GM21526 (cell line): ENCODE measurements at regions not wholly inside any gene's neighbourhood (a gene's known extent, or its start where the extent isn't known, plus 50 kb on each side); places are given as distances from the start of the nearest gene placed in this dataset.
"Not testable (repeated sequence)": the region's sequence is repeated elsewhere in the genome, so short reads cannot be mapped to it uniquely, and the experiment has no call there.

ENCODE experiments used
- ATAC-seq: cut with Tn5 transposase; IDR thresholded peaks from one replicate; pipeline ENCODE4 v1.9.1; 2021; ENCODE audit warnings: moderate library complexity; ENCODE audit not compliant: unreplicated experiment, low FRiP score

DNA sequence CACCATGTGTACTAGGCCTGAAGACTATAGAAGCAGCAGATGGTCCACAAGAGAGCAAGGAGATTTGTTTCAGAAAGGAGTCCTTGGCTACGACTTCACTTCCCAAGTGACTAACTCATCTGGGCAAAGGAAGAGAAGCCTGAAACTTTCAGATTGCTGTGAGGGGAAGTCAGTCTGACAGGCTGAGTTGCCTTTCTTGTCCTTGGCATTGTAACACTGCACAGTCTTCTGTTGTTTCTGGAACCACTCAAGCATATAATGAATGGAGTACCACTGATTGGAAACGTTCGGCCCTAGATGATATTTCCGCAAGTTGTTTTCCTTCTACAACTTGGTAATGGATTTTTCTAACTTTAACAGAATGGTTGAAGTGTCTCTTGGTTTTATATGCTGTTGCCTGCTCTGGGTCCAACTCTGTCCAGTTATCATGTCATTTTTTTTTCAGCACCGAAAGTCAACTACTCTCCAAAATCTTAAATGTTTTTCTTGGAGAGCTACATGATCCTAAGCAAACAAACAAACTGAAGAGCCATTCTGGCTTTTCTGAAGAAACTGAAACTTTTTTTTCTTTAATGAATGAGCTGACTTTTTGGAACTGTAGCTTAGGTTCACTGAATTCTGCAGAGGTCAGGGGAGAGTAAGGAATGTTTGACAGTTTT lies 685.7 kb downstream of the MECOM start:
- no peak for ATAC-seq

DNA sequence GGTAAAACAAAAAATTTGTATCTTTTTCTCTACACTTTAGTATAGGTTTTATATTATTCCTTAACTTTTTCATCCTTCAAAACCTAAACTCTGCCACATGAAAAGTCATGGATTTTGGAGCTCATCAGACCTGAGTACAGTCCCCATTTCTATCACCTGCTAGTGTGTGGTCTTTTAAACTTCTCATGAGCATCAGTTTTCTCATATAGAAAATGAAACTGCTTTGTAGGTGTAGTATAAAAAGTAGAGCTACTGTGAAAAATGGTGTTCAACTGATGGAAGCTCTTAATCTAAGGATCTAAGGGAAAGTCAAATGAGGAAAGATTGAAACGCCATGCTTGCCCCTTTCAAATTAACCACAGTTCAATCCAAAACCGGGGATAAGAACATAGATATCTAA lies 686.5 kb downstream of the MECOM start:
- ATAC-seq: no peak

DNA sequence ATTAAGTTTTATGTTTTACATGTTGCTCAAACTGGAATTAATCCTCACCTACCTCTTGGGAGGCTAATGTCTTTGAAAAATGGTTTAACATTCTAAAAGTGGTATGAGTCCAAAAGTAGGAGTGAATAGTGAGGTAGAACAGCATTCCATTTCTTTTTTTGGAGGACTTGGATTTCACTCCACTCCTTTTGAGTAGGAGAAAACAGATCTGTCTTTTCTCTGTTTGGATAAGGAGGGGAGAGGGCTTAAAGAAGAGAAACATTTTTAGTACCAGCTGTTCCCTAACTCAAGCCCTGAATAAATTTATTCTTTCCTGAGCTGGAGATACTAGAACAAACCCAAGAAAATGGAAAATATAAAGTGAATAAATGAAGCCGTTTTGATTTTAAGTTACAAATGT lies 687.9 kb downstream of the MECOM start:
- no peak for ATAC-seq

DNA sequence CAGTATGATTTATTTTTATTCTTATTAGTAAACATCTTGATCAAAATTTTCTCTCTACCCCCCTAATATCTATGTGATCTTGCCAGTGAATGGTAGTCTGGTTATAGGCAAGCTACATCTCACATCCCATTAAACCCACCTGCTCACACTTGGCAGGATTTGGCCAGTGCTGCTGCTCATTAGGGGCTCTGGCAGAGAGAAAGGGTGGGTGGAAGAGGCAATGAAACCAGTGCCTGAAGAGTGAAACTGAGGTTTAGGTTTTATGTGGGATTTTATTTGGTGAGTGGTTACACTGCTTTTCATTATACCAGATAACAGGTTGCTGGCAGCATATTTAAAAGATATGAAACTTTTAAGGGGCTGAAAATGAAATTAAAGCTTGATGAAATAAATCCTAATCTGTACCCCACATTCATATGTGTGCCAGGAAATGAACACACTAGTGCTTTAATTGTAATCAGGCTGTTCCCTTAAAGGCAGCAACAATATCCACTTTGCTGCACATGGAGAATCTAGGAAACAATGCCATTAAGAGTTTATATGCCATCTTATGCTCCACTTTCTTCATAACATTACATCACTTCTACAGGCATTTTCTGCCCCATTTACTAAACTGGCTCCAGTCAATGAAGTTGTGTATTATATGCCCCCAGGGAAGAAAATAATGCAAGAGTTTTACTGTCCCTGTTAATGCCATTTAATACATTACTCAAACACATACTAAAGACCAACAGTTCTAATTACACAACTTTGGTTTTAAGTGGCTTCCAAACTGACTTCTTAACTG lies 688.7 kb downstream of the MECOM start:
- no peak for ATAC-seq

DNA sequence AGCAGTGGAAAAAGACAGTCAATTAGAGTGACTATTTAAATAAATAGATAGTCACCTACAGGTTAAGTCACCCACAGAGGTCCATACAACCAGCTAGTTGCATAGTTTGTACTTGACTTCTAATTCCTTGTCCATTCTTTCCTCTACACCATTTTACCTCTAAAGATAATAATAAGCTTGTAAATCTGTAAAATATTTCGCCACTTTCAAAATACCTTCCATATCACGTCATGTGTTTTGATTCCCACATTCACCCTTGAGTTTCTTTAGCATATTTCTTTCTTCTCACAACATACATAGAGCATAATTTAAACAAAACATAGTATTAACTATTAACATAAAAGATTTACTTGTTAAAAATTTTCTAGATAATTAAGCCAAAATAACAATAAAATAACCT lies 689.6 kb downstream of the MECOM start:
- ATAC-seq: no peak

DNA sequence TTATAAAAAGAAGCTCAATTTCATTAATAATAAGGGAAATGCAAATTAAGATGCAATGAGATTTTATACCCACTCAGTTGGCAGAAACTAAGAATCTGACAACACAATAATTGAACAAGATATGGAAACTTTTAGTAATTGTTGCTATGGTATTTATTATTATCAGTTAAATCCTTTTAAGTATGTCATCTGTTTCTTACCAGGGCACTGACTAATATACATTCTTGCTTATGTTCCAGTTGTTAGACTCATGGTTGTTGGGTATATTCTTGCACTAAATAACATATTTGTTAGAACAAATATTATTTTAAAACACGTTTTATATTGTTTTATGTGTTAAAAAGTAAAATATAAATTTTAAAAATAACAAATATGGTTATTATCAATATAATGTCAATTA lies 690.3 kb downstream of the MECOM start:
- no peak for ATAC-seq

DNA sequence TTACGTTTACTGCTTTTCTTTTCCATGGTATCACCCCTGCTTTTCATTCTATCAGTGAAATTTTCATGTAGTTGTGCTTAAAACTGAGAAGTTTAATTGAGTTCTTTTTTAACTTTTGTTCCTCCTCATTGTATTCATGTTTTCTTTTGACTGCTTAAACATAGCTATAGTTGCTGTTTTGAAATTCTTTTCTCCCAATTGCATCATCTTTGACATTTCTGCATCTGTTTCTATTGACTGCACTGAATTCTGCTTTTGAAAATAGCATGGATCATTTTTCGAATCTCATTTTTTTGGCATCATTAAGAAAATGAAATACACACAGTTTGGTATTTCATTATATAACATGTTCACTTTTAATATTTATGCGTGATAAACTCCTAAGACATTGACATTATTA lies 694.9 kb downstream of the MECOM start:
- ATAC-seq: no peak

DNA sequence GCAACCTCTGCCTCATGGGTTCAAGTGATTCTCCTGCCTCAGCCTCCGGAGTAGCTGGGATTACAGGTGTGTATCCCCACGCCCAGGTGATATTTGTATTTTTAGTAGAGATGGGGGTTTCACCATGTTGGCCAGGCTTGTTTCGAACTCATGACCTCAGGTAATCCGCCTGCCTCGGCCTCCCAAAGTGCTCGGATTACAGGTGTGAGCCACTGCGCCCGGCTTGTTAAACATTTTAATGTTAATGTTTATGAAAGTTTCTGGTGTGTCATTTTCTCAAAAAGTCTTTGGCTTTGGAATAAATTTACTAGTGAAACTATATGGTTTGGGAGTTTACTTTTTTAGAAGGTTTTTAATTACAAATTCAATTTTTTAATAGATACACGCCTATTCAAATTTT lies 698.8 kb downstream of the MECOM start:
- no peak for ATAC-seq

DNA sequence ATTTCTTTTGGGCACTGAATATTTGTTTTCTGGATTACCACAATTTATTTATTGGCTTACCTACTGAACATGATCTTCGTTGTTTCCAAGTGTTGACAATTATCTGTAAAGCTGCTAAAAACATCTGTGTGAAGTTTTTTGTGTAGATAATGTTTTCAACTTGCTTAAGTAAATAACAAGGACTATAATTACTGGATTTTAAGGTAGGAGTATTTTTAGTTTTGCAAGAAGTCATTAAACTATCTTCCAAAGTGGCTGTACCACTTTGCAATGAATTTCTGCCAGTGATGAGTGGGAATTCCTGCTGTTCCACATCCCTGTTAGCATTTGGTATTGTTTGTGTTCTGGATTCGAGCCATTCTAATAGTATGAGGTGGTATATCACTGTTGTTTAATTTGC lies 702.2 kb downstream of the MECOM start:
- ATAC-seq: no peak

DNA sequence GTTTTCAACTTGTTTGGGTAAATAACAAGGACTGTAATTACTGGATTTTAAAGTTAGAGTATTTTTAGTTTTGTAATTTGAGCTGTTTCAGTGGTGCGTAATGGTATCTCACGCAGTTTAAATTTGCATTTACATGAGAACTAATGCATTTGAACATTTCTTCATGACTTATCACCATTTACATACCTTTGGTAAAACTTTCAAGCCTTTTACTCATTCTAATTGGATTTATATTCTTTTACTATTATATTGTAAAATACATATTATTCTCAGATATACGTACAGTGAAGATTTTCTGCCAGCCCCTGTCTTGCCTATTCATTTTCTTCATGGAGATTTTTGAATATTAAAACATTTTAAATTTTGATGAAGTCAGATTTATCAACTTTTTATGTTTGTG lies 703.8 kb downstream of the MECOM start:
- no peak for ATAC-seq

DNA sequence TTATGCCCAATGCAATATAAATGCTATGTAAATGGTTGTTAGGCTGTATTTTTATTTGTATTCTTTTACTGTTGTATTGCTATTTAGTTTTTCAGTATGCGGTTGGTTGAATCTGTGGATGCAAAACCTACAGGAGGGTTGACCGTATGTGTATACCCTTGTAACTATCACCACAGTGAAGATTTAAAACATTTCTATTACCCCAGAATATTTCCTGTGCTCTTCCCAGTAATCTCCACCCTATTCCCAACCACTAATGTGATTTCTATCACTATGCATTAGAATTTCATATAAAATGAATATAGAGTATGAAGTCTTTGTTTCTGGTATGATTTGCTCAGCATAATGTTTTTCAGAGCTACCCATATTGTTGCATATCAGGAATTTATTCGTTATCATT lies 705.0 kb downstream of the MECOM start:
- no peak for ATAC-seq

DNA sequence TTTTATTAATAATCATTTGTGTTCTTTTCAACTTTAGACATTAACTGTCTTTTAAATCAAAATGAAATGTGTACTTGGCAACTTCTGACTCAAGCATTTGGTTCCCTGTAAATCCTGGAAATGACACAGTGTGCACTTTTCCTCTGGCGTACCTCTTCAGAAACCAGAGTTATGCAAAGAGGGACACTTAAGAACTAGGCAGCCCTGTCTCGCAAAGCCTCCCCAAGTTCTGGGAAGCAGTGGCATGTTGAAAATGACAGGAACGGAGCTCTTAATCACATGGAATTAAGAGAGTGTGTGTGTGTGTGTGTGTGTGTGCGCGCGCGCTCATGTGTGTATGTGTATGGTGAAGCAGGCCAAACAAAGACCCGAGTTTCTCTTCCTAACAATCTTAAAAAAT lies 707.4 kb downstream of the MECOM start:
- no peak for ATAC-seq

DNA sequence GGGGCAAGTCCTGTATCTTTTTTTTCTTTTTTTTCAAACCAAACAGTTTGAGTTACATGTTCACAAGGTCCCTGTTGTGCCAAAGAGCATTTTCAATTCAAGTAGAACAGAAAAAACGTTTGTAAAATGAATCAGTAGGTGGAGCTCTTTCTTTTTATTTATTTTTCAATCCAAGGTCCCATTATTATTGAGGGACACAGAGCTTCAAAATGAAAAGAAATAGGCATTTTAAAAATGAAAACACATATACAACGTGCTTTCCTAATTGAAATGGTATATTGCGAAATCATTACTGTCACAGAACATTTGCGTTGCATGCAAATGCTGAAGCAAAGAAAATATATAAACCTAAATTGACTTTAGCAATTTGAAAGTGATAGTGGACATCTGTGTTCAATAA lies 711.0 kb downstream of the MECOM start:
- ATAC-seq: no peak

DNA sequence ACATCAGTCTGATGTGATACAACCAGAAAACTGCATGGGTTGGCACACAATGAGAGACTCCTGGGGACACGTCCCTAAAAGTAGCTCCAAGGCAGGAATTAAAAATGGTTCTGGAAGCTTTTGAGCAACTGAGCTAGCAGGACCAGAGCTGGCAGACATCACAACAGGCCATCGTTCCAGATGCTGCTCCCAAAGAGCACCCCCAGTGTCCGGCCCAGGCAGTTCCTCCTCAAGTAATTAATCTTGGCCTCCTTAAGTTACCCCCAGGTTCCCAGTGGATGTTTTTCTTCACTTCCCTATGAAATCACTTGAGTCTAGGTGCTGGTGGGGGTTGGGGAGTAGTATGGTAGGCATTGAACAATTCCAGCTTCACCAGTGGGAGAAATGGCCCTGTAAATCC lies 711.6 kb downstream of the MECOM start:
- no peak for ATAC-seq

DNA sequence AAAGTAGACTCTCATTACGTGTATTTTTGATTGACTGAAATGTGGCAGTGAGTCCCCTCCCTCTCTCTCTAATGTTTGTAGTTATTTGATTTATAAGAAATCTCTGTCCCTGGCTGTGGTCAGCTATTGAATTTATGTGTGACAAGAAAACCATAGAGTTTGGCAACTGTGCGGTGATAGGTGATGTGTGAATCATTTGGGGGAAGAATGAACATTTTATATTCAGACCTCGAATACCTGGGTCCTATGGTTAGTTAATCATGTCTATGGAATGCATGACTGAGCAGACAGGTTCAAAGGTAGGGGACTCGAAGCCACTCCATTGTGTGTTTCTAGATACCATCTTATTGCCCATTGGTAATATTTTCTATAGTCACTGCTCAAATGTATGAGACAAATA lies 712.1 kb downstream of the MECOM start:
- no peak for ATAC-seq

DNA sequence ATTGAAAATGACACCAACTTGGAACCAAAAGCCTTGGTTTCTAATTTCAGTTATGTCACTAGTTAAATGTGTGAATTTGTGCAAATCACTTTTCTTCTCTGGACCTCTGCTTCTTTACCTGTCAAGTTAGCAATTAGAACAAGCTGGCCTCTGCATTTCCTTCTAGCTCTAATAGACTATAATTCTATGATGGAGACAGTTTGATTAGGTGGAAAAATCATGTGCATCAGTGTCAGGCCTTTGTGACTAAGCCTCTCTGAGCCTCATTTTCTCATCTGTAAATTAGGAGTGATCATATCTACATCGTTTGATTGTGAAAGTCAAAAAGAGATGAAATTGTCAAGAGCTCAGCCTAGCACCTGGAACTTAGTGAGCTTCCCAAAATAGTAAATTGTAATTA lies 712.9 kb downstream of the MECOM start:
- no peak for ATAC-seq

DNA sequence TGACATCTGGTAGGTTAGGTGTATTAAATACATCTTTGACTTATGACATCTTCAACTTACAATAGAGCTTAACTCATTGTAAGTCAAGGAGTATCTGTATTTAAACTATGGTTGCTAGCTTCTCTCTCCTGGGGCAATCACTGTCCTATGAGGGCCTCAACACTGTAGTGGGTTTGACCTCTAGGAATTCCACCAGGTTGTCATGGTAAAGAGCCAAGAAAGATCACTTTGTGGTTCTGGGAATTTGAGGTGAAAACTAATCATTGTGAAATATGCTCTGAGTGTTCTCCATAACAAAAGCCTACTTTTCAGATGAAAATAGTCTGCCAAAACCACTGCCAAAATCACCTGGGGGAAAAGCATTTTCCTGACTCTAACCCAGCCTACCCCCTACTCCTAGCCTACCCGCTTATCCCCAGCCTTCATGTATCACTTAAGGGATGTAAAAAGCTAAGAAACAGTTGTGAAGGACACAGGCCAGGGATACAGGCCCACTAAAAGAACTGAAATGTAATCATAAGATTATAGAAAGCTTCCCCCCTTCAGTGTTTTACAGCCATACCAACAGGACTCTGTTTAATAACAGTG lies 723.8 kb downstream of the MECOM start:
- no peak for ATAC-seq

DNA sequence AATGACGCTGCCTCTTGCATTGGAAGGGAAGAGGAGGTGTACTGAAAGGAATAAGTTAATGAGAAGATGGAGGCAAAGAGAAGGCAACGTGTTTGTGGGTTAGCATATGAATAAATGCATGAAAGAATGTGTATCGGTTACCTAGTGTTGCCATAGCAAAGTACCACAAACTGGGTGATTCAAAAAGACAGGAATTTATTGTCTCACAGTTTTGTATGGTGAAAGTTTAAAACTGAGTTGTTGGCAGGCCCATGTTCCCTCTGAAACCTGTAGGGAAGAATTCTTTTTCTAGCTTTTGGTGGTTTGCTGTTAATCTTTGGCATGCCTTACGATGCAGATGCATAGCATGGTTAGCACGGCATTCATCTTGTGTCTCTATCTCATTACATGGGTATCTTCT lies 729.9 kb downstream of the MECOM start:
- no peak for ATAC-seq

DNA sequence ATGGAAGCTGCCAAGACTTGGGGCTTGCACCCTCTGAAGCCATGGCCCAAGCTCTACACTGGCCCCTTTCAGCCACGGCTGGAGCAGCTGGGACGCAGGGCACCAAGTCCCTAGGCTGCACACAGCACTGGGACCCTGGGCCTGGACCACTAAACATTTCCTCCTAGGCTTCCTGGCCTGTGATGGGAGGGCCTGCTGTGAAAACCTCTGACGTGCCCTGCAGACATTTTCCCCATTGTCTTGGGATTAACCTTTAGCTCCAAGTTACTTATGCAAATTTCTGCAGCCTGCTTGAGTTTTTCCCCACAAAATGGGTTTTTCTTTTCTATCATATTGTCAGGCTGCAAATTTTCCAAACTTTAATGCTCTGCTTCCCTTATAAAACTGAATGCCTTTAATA lies 733.5 kb downstream of the MECOM start:
- not testable (repeated sequence) for ATAC-seq

DNA sequence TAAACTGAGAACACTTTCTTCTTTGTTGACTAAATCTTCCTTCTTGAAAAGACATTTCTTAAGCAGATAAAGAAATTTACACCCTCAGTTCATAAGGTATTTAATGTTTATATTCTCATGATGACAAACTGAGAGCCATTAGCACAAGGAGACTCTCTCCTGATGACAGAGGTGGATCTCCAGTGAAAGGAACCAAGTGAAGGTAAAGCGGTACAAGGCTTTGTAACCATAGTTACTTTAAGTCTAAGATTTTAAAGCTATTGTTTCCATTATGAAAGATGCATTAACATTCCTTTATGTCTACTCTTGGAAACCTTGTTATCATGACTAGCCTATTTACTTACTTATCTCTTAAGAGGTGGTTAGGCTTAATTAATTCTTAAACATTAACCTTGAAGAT lies 737.1 kb downstream of the MECOM start:
- ATAC-seq: no peak

DNA sequence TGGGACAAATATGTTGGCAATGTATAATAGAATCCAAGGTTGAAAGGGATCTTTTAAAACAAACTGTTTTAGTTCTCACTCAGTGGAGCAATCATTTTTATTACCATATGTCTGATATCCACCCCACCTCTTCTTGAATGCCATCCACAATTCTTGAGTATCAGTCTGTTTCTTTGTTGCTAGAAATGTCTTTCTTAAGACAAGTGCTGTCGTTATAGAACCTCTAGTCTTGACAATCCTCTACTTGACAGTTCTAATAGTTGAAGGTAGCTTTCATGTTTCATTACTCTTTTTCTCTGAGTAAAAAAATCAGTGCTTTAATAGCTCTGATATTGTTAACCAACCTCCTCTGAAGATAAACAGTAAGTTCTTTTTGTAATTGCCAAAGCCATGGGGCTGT lies 737.9 kb downstream of the MECOM start:
- ATAC-seq: no peak

DNA sequence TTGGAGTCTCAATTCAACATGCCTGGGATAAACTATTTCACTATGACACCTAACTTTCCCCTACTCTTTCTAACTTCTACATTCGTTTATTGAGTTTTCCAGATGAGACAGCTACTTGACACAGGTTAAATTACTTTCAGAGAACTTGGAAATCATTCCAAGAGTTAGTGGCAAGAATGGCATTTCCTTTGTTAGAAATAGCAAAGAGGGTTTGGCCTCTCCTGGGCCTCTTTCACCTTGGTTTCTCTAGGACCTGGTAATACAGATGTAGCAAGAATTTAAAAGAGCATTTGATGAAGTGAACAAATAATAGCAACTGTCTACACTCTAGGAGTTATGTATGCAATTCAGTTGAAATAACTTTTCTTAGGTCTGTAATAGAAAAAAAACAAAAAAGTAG lies 748.9 kb downstream of the MECOM start:
- no peak for ATAC-seq
